HL-60 (cell line): ENCODE measurements at regions not wholly inside any gene's neighbourhood (a gene's known extent, or its start where the extent isn't known, plus 50 kb on each side); places are given as distances from the start of the nearest gene placed in this dataset.

Experiments
- DNase-seq, 2 experiments: peaks; one replicate each; pipeline ENCODE4 v3.0.0-alpha.2; 2010 to 2020; ENCODE audit warnings: low read depth in 1 of 2, low spot score in 1 of 2
- H3K27ac ChIP-seq: fragments of 250-450 bp; sonication (Bioruptor Pico); replicated peaks from 2 replicates; pipeline ENCODE4 v1.5.1; 2020; ENCODE audit warnings: mild to moderate bottlenecking, moderate library complexity
- H3K27me3 ChIP-seq: fragments of 250-450 bp; sonication (Bioruptor Pico); 2 replicates; pipeline ENCODE4 v1.5.1; 2021; ENCODE audit warnings: mild to moderate bottlenecking, moderate library complexity; ENCODE audit not compliant: insufficient read depth, poor library complexity, severe bottlenecking
- H3K4me3 ChIP-seq: replicated peaks from 2 replicates; pipeline ENCODE4 v1.5.1; 2011; ENCODE audit warnings: mild to moderate bottlenecking, control low read depth, low read length; ENCODE audit not compliant: insufficient read depth
- CTCF ChIP-seq: IDR thresholded peaks from one replicate; pipeline ENCODE4 v1.5.1; 2011; ENCODE audit warnings: low read length, control low read depth, inconsistent platforms; ENCODE audit not compliant: insufficient read depth
- GABPA ChIP-seq: IDR thresholded peaks from 2 replicates; pipeline ENCODE4 v1.6.1; 2012; ENCODE audit warnings: low read depth
- POLR2AphosphoS5 ChIP-seq: IDR thresholded peaks from 2 replicates; pipeline ENCODE4 v1.6.1; 2012; ENCODE audit warnings: low read depth
- REST ChIP-seq: IDR thresholded peaks from 2 replicates; pipeline ENCODE4 v1.6.1; 2012; ENCODE audit warnings: low read depth; ENCODE audit not compliant: insufficient replicate concordance
- SPI1 ChIP-seq: IDR thresholded peaks from 2 replicates; pipeline ENCODE4 v1.6.1; 2012; ENCODE audit warnings: low read depth, mild to moderate bottlenecking, borderline replicate concordance

- Histone ChIP-seq H3K27me3 (peaks cover 2% of the 10 kb centered on the region), H3K27ac (no peak overlapping the region), H3K4me3 (no peak overlapping the region)
- TF ChIP-seq POLR2AphosphoS5 (no peak), REST (no peak), CTCF (no peak), GABPA (no peak), SPI1 (no peak)
- no peak for DNase-seq
Measured at GRCh38 chr20:16951876-16952275, 203.7 kb downstream of the OTOR start.

- Histone ChIP-seq H3K27me3 (peaks cover 2% of the 10 kb centered on the region), H3K27ac (no peak overlapping the region), H3K4me3 (no peak overlapping the region)
- no peak for TF ChIP-seq REST
- TF ChIP-seq SPI1: no peak
- TF ChIP-seq POLR2AphosphoS5: no peak
- TF ChIP-seq CTCF: no peak
- TF ChIP-seq GABPA: no peak
- no peak for DNase-seq
Measured at GRCh38 chr20:16952965-16953364, 204.8 kb downstream of the OTOR start.

- Histone ChIP-seq H3K27me3 (peaks cover 2% of the 10 kb centered on the region), H3K27ac (no peak overlapping the region), H3K4me3 (no peak overlapping the region)
- TF ChIP-seq POLR2AphosphoS5: no peak
- no peak for DNase-seq
Measured at GRCh38 chr20:16953858-16954257, 205.7 kb downstream of the OTOR start.

- no peak for DNase-seq
- H3K4me3 ChIP-seq: no peak overlapping the region
- peaks cover 2% of the 10 kb centered on the region for H3K27me3 ChIP-seq
- no peak overlapping the region for H3K27ac ChIP-seq
- TF ChIP-seq REST (no peak), POLR2AphosphoS5 (no peak)
Measured at GRCh38 chr20:16955462-16955861, 207.3 kb downstream of the OTOR start.
